ENCODE measurements at regions not wholly inside any gene's neighbourhood (a gene's known extent, or its start where the extent isn't known, plus 50 kb on each side); places are given as distances from the start of the nearest gene placed in this dataset.

- TF ChIP-seq CTCF (IDR thresholded peaks at IDR 0.05; ENCODE audit: insufficient read depth, low read length, poor library complexity, severe bottlenecking) (no peak), EZH2phosphoT487 (conservative IDR thresholded peaks at IDR 0.05; ENCODE audit: low read length) (no peak)
Measured at GRCh38 chr6:48834706-48835105, 628.3 kb downstream of the MMUT start.
